Thyroid gland (tissue), 4 donors: ENCODE measurements at regions not wholly inside any gene's neighbourhood (a gene's known extent, or its start where the extent isn't known, plus 50 kb on each side); places are given as distances from the start of the nearest gene placed in this dataset.
"Not testable (repeated sequence)": the region's sequence is repeated elsewhere in the genome, so short reads cannot be mapped to it uniquely, and the experiment has no call there.

Experiments used
- DNase-seq, 2 donors: peaks; one replicate each; pipeline ENCODE4 v3.0.0-alpha.2; 2019
- H3K27ac ChIP-seq, 3 donors: fragments of 200-600 bp; sonication (generic); 1 replicate in 2 of 3; 2 replicates in 1 of 3; pipeline ENCODE4 v1.5.1; 2016 to 2019; ENCODE audit warnings: mild to moderate bottlenecking in 1 of 3, moderate library complexity in 1 of 3
- H3K27me3 ChIP-seq: fragments of 200-600 bp; sonication (generic); one replicate; pipeline ENCODE4 v1.5.1; 2019
- H3K36me3 ChIP-seq, 2 donors: fragments of 200-600 bp; sonication (generic); one replicate each; pipeline ENCODE4 v1.5.1; 2016 to 2019
- H3K4me1 ChIP-seq, 2 donors: fragments of 200-600 bp; sonication (generic); one replicate each; pipeline ENCODE4 v1.5.1; 2017 to 2019
- H3K4me3 ChIP-seq, 3 donors: fragments of 200-600 bp; sonication (generic); replicated peaks in 1 of 3; 1 replicate in 2 of 3; 2 replicates in 1 of 3; pipeline ENCODE4 v1.5.1; 2016; ENCODE audit warnings: mild to moderate bottlenecking in 1 of 3
- H3K9me3 ChIP-seq: fragments of 200-600 bp; sonication (generic); one replicate; pipeline ENCODE4 v1.5.1; 2017
- CTCF ChIP-seq, 6 experiments: fragments of 200-600 bp in 3 of 6; fragments of 450-650 bp in 3 of 6; sonication (generic) in 3 of 6; IDR thresholded peaks; one replicate each; pipeline ENCODE4 v1.5.1; 2016 to 2019; ENCODE audit warnings: antibody characterized with exemption in 6 of 6, mild to moderate bottlenecking in 2 of 6, inconsistent platforms in 1 of 6, moderate library complexity in 1 of 6
- POLR2A ChIP-seq, 2 donors: fragments of 450-650 bp; IDR thresholded peaks; one replicate each; pipeline ENCODE4 v1.6.1; 2017; ENCODE audit warnings: antibody characterized with exemption in 2 of 2, mild to moderate bottlenecking in 2 of 2, moderate library complexity in 1 of 2
- WGBS, 2 donors: methylation state at CpG; one replicate each; pipeline ENCODE4 v1.1.5; 2017; 5-methylcytosine and 5-hydroxymethylcytosine counted together
- intact Hi-C: fragments of 100-400 bp; cut with DNase I; formaldehyde crosslinking; loops from one replicate; pipeline ENCODE4 v1.15.1; 2023

- 40 to 47% methylated on average over 3 of the region's 3 CpGs for WGBS, 2 donors
- no peak overlapping the region for H3K27ac ChIP-seq
- TF ChIP-seq CTCF (IDR thresholded peaks at IDR 0.05): no peak
- TF ChIP-seq POLR2A (IDR thresholded peaks at IDR 0.05): no peak
- H3K27me3 ChIP-seq: no peaks in the 10 kb centered on the region
- DNase-seq: no peak
- no peaks in the 10 kb centered on the region for H3K9me3 ChIP-seq
- no peaks in the 10 kb centered on the region for H3K36me3 ChIP-seq
- intact Hi-C loops: no loop called here
- peaks cover 3 to 5% of the 10 kb centered on the region in 2 donors for H3K4me1 ChIP-seq
- no peak overlapping the region for H3K4me3 ChIP-seq
Measured at GRCh38 chr6:100226811-100227210, 232.8 kb upstream of the MCHR2 start.

- H3K27ac ChIP-seq, H3K9me3 ChIP-seq, H3K4me3 ChIP-seq, H3K4me1 ChIP-seq, H3K36me3 ChIP-seq, DNase-seq, intact Hi-C loops, H3K27me3 ChIP-seq: not testable (repeated sequence)
- 81% methylated on average over 1 of the region's 1 CpG for WGBS, 2 donors
Measured at GRCh38 chr6:100223952-100224351, 229.9 kb upstream of the MCHR2 start.

GRCh38 chr6:100220543-100220942 lies 226.5 kb upstream of the MCHR2 start:
- intact Hi-C loops: no loop called here
- WGBS, 2 donors: 82 to 89% methylated on average over 4 of the region's 4 CpGs

GRCh38 chr6:100217225-100218012 lies 223.4 kb upstream of the MCHR2 start:
- intact Hi-C loops: no loop called here
- 91 to 94% methylated on average over 2 of the region's 2 CpGs for WGBS, 2 donors

More at GRCh38 chr6:100220543-100220942, 226.5 kb upstream of the MCHR2 start:
- TF ChIP-seq CTCF (IDR thresholded peaks at IDR 0.05) (no peak), POLR2A (IDR thresholded peaks at IDR 0.05) (no peak)
- no peak overlapping the region for H3K4me3 ChIP-seq
- H3K27ac ChIP-seq: no peak overlapping the region
- no peaks in the 10 kb centered on the region for H3K36me3 ChIP-seq
- H3K4me1 ChIP-seq: no peaks in the 10 kb centered on the region
- no peak for DNase-seq
- no peaks in the 10 kb centered on the region for H3K9me3 ChIP-seq
- no peaks in the 10 kb centered on the region for H3K27me3 ChIP-seq

GRCh38 chr6:100216760-100217159 lies 222.7 kb upstream of the MCHR2 start:
- DNase-seq: no peak
- Histone ChIP-seq H3K27me3 (no peaks in the 10 kb centered on the region), H3K4me1 (no peaks in the 10 kb centered on the region), H3K27ac (no peak overlapping the region), H3K4me3 (no peak overlapping the region), H3K36me3 (no peaks in the 10 kb centered on the region), H3K9me3 (no peaks in the 10 kb centered on the region)
- TF ChIP-seq CTCF (IDR thresholded peaks at IDR 0.05): no peak
- intact Hi-C loops: no loop called here

More at GRCh38 chr6:100217225-100218012, 223.4 kb upstream of the MCHR2 start:
- TF ChIP-seq POLR2A (IDR thresholded peaks at IDR 0.05): no peak
- DNase-seq: no peak
- no peaks in the 10 kb centered on the region for H3K4me1 ChIP-seq
- H3K27me3 ChIP-seq: no peaks in the 10 kb centered on the region
- no peaks in the 10 kb centered on the region for H3K9me3 ChIP-seq
- H3K4me3 ChIP-seq: no peak overlapping the region
- H3K27ac ChIP-seq: no peak overlapping the region
- H3K36me3 ChIP-seq: no peaks in the 10 kb centered on the region

- H3K4me1 ChIP-seq: no peaks in the 10 kb centered on the region
- H3K27ac ChIP-seq: no peak overlapping the region
- DNase-seq: no peak
- H3K36me3 ChIP-seq: no peaks in the 10 kb centered on the region
- intact Hi-C loops: no loop called here
- H3K27me3 ChIP-seq: no peaks in the 10 kb centered on the region
- H3K4me3 ChIP-seq: no peak overlapping the region
- H3K9me3 ChIP-seq: no peaks in the 10 kb centered on the region
- TF ChIP-seq CTCF (IDR thresholded peaks at IDR 0.05) (no peak), POLR2A (IDR thresholded peaks at IDR 0.05) (no peak)
Measured at GRCh38 chr6:100212131-100212530, 218.1 kb upstream of the MCHR2 start.
